HepG2 (cell line): ENCODE measurements at regions not wholly inside any gene's neighbourhood (a gene's known extent, or its start where the extent isn't known, plus 50 kb on each side); places are given as distances from the start of the nearest gene placed in this dataset.
"Not testable (repeated sequence)": the region's sequence is repeated elsewhere in the genome, so short reads cannot be mapped to it uniquely, and the experiment has no call there.

Experiments
- ATAC-seq: fragments of 200-7000 bp; cut with Tn5 transposase; 3 replicates; pipeline ENCODE4 v1.9.1; 2020; ENCODE audit warnings: mild to moderate bottlenecking, moderate library complexity
- BruUV-seq: library from RNA; stranded (reverse); fragments of 400-500 nt; replicated peaks from 2 replicates; lab custom pipeline; 2021; lab: Mats Ljungman, UMichigan
- CTCF ChIA-PET: fragments of 300-600 bp; formaldehyde crosslinking; extraction: SDS; loops from one replicate; lab custom pipeline; 2021; ENCODE audit warnings: low total read pairs, inconsistent platforms, low intra/inter-chr PET ratio; lab: Yijun Ruan, JAX
- POLR2A ChIA-PET: fragments of 350-600 bp; sonication (Branson Sonifier 250); formaldehyde crosslinking; loops from one replicate; lab custom pipeline; 2020; ENCODE audit warnings: antibody characterized with exemption, inconsistent platforms; lab: Yijun Ruan, JAX
- DNase-seq: peaks from one replicate; pipeline ENCODE4 v3.0.0-alpha.2; 2015; ENCODE audit warnings: low spot score
- FAIRE-seq: peaks from 3 replicates; lab custom pipeline; 2011; peaks lifted over from hg19 to GRCh38; lab: Jason Lieb, UNC
- H2AFZ ChIP-seq: one replicate; pipeline ENCODE4 v1.6.1; 2011; ENCODE audit warnings: low read length, inconsistent platforms
- H3K27ac ChIP-seq: fragments of 300-600 bp; 3 replicates; pipeline ENCODE4 v1.8.0; 2011; ENCODE audit warnings: mixed run types, mild to moderate bottlenecking, mixed read lengths, low read length, inconsistent platforms; ENCODE audit not compliant: insufficient read depth; ENCODE audit errors: extremely low read length
- H3K27me3 ChIP-seq, 2 experiments: fragments of 200-600 bp in 1 of 2; 2 replicates in 1 of 2; 3 replicates in 1 of 2; pipeline versions ENCODE4 v1.6.0 to v1.8.0; 2011; ENCODE audit warnings: low read length in 2 of 2, mild to moderate bottlenecking in 2 of 2, moderate library complexity in 2 of 2, inconsistent platforms in 1 of 2; ENCODE audit not compliant: insufficient read depth in 2 of 2, control insufficient read depth in 1 of 2
- H3K36me3 ChIP-seq, 2 experiments: fragments of 200-600 bp in 1 of 2; replicated peaks in 1 of 2; 2 replicates in 1 of 2; 3 replicates in 1 of 2; pipeline versions ENCODE4 v1.5.1 to v1.8.0; 2011; ENCODE audit warnings: low read length in 2 of 2, inconsistent platforms in 1 of 2; ENCODE audit not compliant: insufficient read depth in 2 of 2, control insufficient read depth in 1 of 2
- H3K4me1 ChIP-seq: 2 replicates; pipeline ENCODE4 v1.5.1; 2012; ENCODE audit warnings: low read length, inconsistent platforms; ENCODE audit not compliant: insufficient read depth
- H3K4me2 ChIP-seq: 2 replicates; pipeline ENCODE4 v1.6.0; 2011; ENCODE audit warnings: low read depth, low read length, inconsistent platforms
- H3K4me3 ChIP-seq, 3 experiments: fragments of 200-600 bp in 1 of 3; sonication (generic), shearing (Covaris generic) in 1 of 3; replicated peaks in 1 of 3; 2 replicates each; pipeline ENCODE4 v1.5.1; 2011 to 2016; ENCODE audit warnings: low read length in 3 of 3, inconsistent platforms in 2 of 3, low read depth in 2 of 3, mild to moderate bottlenecking in 2 of 3, control low read depth in 1 of 3, mixed read lengths in 1 of 3; ENCODE audit not compliant: insufficient read depth in 1 of 3
- H3K79me2 ChIP-seq: one replicate; pipeline ENCODE4 v1.6.1; 2011; ENCODE audit warnings: low read length, inconsistent platforms; ENCODE audit not compliant: insufficient read depth
- H3K9ac ChIP-seq: 2 replicates; pipeline ENCODE4 v1.6.0; 2011; ENCODE audit warnings: mild to moderate bottlenecking, low read depth, low read length, inconsistent platforms; ENCODE audit not compliant: insufficient read depth
- H3K9me3 ChIP-seq: 2 replicates; pipeline ENCODE4 v1.5.1; 2012; ENCODE audit warnings: mild to moderate bottlenecking, low read length
- H4K20me1 ChIP-seq: 2 replicates; pipeline ENCODE4 v1.6.0; 2011; ENCODE audit warnings: inconsistent platforms, mild to moderate bottlenecking, low read length, moderate library complexity; ENCODE audit not compliant: insufficient read depth
- ARHGAP35 ChIP-seq: sonication (generic); formaldehyde crosslinking; IDR thresholded peaks from 2 replicates; pipeline ENCODE4 v1.9.0; 2022; ENCODE audit warnings: mild to moderate bottlenecking, inconsistent platforms, moderate library complexity, missing genetic modification reagents, borderline replicate concordance
- DNMT3B ChIP-seq: conservative IDR thresholded peaks from 2 replicates; pipeline ENCODE4 v1.6.1; 2016; ENCODE audit warnings: missing biosample characterization, control low read depth
- KDM4B ChIP-seq: sonication (generic); formaldehyde crosslinking; IDR thresholded peaks from 2 replicates; pipeline ENCODE4 v1.4.0; 2020; ENCODE audit warnings: missing genetic modification reagents
- SOX5 ChIP-seq: IDR thresholded peaks from 2 replicates; pipeline ENCODE4 v1.6.1; 2016; ENCODE audit warnings: borderline replicate concordance
- ZNF562 ChIP-seq: sonication (generic); formaldehyde crosslinking; IDR thresholded peaks from 2 replicates; pipeline ENCODE4 v1.8.0; 2022; ENCODE audit warnings: missing genetic modification reagents, borderline replicate concordance
- ZNF674 ChIP-seq: sonication (generic); formaldehyde crosslinking; IDR thresholded peaks from 2 replicates; pipeline ENCODE4 v1.5.0; 2020; ENCODE audit warnings: low read depth, mild to moderate bottlenecking, missing genetic modification reagents
- WGBS: methylation state at CpG from one replicate; pipeline ENCODE4 v1.1.6; 2017; ENCODE audit warnings: low lambda C conversion rate; 5-methylcytosine and 5-hydroxymethylcytosine counted together
- in situ Hi-C: cut with HindIII; loops from 2 replicates; pipeline ENCODE4 v1.10.0; 2017; ENCODE audit warnings: low pct_unique_long_range_greater_than_20kb; ENCODE audit not compliant: extremely low pct_ligation_motif_present
- intact Hi-C: fragments of 100-400 bp; cut with micrococcal nuclease; formaldehyde crosslinking; loops from one replicate; pipeline ENCODE4 v1.10.0; 2022; ENCODE audit not compliant: unreplicated experiment
- TF ChIP-seq, protein P1 (sequence below): sonication (generic); formaldehyde crosslinking; IDR thresholded peaks from 2 replicates; pipeline ENCODE4 v1.8.1; 2023; ENCODE audit warnings: mild to moderate bottlenecking, missing genetic modification reagents, borderline replicate concordance

DNA sequence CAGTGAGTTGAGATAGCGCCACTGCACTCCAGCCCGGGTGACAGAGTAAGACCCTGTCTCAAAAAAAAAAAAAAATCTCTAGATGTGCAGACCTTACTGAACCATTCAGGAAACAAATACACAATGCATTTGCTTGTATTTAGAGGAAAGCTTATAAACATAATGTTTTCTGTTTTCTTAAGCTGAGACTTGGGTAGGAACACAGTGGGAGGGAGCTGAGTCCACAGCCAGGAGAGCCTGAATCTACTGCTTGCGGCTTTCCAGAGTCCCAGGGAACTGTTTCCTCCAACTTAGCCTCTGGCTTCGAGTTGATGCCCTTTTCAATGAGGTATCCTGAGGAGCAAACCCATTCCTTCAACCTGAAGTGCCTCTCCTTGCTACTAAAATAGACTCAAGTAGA lies 83.0 kb upstream of the PITRM1 start (continued):
- no peak for TF ChIP-seq ZNF562 (CRISPR knock-in tag)

DNA sequence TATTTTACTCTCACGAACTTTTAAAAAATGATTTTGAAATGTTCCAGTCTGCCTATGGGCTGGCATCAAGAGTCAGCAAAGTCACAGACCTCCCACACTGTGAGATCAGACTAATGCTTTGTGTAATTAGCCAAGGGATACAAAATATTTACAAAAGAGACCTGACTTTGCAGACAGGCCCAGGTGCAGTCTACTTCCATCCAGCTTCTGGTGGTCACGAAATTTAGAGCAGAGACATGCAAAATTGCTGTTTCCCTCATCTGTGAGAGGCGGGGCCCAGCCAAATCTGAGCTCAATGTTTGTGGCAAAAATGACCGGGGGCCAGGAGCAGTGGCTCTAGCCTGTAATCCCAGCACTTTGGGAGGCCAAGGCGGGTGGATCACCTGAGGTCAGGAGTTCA lies 82.5 kb upstream of the PITRM1 start:
- no TSS peak for BruUV-seq
- DNase-seq (no peak), FAIRE-seq (no peak)
- H3K9ac ChIP-seq = no peak overlapping the region
- no peak for TF ChIP-seq KDM4B (CRISPR knock-in tag)
- TF ChIP-seq DNMT3B (CRISPR knock-in tag) = no peak
- TF ChIP-seq, protein P1, sequence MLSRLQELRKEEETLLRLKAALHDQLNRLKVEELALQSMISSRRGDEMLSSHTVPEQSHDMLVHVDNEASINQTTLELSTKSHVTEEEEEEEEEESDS (CRISPR knock-in tag) = no peak
- TF ChIP-seq ZNF674 (CRISPR knock-in tag) = no peak
- no peak for TF ChIP-seq ARHGAP35 (CRISPR knock-in tag)
- no peak for TF ChIP-seq SOX5
- TF ChIP-seq, all 625 proteins: peak for 0
- intact Hi-C loops = no loop called here
- no peak for ATAC-seq
- Histone ChIP-seq H3K4me2 (no peak overlapping the region), H3K79me2 (no peaks in the 10 kb centered on the region), H3K27me3 (peaks cover 0 to 42% of the 10 kb centered on the region in 2 experiments; a peak in 3 of 5 replicates), H4K20me1 (no peaks in the 10 kb centered on the region), H3K4me3 (no peak overlapping the region), H2AFZ (no peak overlapping the region), H3K9me3 (no peaks in the 10 kb centered on the region), H3K36me3 (no peaks in the 10 kb centered on the region), H3K4me1 (no peaks in the 10 kb centered on the region), H3K27ac (no peak overlapping the region)
- 4% methylated on average over 5 of the region's 5 CpGs for WGBS
- in situ Hi-C loops = no loop called here
- CTCF ChIA-PET = no interaction called here
- POLR2A ChIA-PET = no interaction called here

DNA sequence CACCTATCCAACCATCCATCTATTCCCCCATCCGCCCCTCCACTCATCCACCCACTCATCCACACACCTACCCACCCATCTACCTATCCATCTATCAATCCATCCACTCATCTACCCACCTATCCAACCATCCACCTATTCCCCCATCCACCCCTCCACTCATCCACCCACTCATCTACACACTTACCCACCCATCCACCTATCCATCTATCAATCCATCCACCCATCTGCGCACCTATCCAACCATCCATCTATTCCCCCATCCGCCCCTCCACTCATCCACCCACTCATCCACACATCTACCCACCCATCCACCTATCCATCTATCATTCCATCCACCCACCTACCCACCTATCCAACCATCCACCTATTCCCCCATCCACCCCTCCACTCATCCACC lies 81.4 kb upstream of the PITRM1 start:
- H4K20me1 ChIP-seq, H2AFZ ChIP-seq, H3K9me3 ChIP-seq, FAIRE-seq, CTCF ChIA-PET, H3K4me2 ChIP-seq, ATAC-seq, H3K36me3 ChIP-seq, intact Hi-C loops, in situ Hi-C loops, H3K4me1 ChIP-seq, H3K9ac ChIP-seq, H3K79me2 ChIP-seq, BruUV-seq, H3K27ac ChIP-seq, H3K4me3 ChIP-seq, POLR2A ChIA-PET, DNase-seq: not testable (repeated sequence)
- 22% methylated on average over 3 of the region's 3 CpGs for WGBS
- H3K27me3 ChIP-seq = peaks cover 0 to 43% of the 10 kb centered on the region in 2 experiments; a peak in 3 of 5 replicates
